SHP77 (cell line): ENCODE measurements at regions not wholly inside any gene's neighbourhood (a gene's known extent, or its start where the extent isn't known, plus 50 kb on each side); places are given as distances from the start of the nearest gene placed in this dataset.
A peak's percentile ranks its signal among the peaks of the same experiment; 100 is the strongest.
"Not testable (repeated sequence)": the region's sequence is repeated elsewhere in the genome, so short reads cannot be mapped to it uniquely, and the experiment has no call there.

Experiments
- DNase-seq, 2 experiments: peaks; one replicate each; lab custom pipeline; 2025; lab: John Stamatoyannopoulos, UW

DNA sequence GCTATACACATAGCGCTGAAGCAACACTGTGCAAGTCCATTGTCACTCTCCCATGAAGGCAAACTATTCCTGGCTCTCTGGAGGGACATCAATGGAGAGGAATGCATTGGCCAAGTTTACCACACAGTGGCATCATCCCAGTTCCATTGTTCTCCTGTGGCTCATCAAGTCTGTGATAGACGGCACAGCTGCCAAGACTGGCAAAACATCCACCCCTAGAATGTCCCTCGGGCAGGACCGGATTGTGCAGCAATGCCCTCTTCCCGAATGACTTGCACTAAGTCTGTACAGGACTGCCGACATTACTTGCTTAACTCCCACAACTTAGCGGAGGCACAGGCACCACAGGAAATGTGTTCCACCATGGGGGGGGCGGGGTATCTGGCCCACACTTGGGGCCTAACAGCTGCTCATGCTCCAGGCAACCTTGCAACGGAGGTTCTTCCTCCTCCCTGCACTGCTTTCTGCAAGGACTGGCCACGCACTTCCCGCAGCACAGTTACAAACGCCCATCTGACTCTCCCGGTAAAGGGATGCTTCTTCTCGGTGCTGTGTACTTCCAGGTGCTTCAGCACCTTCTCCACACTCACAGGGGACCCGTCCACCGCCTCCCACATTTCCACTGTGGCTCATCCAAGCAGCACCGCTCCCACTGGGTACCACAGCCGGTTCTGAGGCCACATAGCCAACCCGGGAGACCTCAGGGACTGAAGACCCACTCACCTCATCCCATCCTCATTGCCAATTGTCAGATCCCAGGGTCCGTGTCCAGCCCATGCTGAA, 1309.6 kb upstream of the RAG2 start:
- DNase-seq = no peak

DNA sequence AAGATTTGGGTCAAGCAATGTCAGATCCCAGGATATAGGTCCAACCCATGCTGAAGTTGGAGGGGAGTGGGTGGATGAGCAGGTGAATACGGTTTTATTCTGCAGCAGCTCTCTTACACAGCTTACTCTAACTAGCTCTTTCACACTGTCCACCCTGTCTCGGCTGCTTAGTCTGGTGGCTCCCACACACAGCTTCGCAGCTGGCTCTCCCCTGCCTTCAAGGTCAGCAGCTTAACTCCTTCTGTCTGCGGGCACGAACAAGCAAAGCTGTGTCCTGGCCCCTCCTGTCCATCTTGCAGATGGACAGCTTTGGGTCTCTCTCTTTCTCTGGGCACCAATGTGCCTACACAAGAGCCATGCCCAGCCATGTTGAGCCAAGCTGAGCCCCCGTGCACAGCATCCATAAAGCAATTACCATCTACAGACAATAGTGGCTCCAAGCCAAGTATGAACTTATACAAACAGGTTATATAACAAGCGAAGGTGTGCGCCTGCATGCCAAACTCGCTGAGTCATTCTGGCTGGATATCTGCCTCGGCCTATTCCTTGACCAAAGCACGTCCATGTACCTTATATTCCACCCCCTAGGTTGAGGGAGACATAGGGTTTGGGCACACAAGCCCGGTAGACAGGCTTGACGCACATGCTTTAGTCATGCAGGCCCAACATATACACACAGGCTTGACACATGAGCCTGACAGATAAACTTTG, 1307.8 kb upstream of the RAG2 start:
- peak; percentile 45 to 51 for DNase-seq

DNA sequence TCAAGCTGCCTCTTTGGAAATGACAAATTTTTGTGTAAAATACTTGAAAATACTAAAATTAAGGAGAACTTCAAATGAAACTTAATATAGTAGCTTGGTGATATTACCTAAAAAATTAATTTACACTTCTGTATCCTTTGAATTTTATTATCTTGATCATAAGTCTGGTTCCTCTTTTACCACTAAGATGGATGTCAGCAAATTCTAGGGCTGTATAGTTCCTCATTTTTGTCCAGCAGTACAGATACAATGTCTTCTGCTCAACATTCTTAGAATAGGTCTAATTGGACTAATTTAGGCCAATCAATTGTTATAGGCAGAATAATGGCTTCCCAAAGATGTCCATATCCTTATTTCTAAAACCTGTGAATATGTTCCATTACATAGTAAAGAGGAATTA, 1298.0 kb upstream of the RAG2 start:
- no peak for DNase-seq

DNA sequence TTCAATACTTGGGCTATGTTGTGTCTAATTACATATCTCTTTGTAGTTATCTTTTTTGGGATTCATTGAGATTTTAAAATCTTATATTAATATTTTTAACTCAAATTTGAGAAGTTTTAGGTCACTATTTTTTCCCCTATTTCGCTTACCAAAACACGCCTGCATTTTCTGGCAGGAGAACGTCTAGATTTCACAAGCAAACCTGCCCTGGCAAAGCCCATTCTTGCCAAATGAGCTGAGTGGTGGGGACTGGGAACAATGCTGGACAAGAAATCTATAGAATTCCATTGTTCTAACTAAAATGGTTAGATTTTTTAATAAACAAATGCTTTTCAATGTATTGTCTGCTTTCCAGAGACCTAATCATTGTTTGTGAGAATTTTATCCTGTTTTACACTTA, 1283.7 kb upstream of the RAG2 start:
- no peak for DNase-seq

DNA sequence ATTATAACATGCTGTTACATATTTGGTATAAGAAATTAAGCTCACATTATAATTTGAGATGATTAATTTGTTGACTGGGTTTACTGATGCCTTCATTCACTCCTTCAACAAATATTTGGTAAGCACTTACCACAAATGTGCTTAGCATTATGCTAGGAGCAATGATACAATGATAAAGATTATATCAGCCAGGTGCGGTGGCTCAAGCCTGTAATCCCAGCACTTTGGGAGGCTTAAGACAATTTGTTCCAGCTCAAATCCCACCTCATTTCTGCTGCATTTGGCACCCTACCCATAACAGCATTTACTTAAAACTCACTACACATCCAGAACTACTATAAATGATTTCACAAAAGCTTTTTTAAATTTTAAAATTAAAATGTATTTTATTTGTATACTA, 1263.6 kb upstream of the RAG2 start:
- no peak for DNase-seq

DNA sequence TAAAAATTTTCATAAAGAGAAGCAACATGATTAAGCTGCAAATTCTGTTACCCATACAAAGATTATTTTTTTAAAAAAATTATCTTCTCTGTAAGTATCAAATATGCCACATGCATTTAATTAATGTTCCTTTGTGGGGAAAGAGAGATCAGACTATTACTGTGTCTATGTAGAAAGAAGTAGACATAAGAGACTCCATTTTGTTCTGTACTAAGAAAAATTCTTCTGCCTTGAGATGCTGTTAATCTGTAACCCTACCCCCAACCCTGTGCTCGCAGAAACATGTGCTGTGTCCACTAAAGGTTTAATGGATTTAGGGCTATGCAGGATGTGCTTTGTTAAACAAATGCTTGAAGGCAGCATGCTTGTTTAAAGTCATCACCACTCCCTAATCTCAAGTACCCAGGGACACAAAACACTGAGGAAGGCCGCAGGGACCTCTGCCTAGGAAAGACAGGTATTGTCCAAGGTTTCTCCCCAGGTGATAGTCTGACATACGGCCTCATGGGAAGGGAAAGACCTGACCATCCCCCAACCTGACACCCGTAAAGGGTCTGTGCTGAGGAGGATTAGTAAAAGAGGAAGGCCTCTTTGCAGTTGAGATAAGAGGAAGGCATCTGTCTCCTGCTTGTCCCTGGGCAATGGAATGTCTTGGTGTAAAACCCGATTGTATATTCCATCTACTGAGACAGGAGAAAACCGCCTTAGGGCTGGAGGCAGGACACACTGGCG, 1260.9 kb upstream of the RAG2 start:
- not testable (repeated sequence) for DNase-seq

DNA sequence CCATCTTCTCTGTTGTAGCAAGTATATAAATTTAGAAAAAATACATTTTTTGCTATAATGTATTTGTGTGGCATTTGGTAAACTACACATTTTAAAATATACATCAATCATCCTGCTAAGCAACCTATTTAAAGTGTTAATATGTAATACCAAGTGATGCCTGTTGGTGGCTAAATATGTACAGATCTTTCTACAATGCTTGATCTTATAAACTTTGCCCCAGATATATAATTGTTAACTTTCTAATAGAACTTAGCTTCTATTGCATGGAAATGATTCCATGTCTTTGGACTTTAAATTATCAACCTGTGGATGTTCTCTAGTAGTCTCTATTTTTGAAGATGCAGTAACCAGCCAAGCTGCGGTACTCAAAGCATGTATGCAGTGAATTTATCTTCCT, 1260.4 kb upstream of the RAG2 start:
- DNase-seq = no peak

DNA sequence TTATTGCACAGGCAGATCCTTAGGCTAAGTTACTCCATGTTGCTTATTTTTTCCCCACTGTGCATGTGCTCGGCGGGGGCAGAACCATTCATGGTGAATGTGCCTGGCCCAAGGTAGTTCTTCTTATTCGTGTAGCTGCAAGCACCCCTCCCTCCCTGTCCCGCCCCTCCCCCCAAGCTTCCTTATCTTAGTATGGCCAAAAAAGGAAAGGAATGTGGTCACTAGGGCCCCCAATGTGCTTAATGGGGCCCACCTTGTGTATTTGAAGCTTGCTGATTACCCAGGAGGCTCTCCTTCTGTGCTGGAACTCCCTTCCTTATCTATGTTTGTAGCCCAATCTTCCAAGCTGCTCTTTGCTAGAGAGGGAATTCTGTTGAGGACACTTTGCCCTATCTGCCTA, 1259.7 kb upstream of the RAG2 start:
- no peak for DNase-seq

DNA sequence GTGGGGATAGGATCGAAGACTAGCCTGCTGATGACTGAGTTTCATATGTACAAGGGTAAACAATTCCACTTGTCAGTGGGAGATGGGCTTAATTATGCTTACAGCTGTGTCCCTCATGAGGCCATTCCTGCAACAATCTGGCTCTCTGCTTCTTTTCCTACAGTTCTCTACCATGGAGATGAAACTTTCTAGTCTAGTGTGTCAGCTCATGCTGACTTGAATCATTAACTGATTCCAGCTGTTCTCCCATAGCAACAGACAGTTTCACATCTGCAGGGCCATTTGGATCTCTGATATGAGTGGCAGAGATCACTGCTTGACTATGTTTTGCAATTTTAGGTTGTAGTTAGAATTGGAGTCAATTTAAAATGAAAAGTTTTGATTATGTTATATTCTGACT, 1251.7 kb upstream of the RAG2 start:
- DNase-seq = no peak

DNA sequence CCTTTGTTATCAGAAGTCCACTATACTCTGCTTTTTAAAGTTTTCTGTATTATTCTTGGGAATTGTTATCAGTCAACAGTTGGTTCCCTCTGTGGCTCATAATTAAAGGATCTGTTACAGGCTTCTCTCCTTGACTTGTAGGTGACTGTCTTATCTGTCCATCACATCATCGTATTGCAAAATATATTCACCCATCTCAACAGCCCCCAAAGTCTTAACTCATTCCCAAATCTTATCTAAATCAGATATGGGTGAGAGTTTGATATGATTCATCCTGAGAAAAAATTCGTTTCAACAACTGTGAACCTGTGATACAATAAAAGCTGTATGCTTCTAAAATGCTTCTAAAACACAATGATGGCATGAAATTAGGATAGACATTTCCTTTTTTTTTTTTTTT, 1245.6 kb upstream of the RAG2 start:
- DNase-seq = no peak

DNA sequence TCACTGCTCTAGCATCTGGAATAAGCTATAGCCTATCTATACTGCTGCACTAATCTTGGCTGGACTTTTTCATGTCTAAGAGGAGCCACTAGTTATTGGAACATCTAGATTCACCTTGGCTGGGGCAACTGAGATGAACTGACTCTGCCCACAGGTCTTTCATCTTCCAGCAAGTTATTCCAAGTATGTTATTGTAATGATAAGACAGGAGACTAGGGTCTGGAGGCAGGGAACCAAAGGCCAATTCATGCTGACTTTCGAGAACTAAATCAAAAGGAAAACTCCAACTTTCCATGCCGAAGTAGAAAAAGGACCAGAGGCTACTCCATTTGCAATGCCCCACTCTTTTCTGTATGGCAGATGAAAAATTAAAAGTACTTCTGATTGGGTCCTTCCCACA, 1243.0 kb upstream of the RAG2 start:
- no peak for DNase-seq

DNA sequence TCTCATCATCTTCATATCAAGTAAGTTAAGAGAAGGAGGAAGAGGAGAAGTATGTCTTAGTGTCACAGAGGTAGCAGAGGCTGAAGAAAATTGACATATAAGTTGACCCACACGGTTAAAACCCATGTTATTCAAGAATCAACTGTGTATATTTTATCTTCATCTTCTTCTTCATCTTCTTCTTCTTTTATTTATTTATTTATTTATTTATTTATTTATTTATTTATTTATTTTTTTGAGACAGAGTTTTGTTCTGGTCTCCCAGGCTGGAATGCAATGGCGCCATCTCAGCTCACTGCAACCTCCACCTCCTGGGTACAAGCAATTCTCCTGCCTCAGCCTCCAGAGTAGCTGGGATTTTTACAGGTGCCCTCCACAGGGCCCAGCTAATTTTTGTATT, 1242.3 kb upstream of the RAG2 start:
- DNase-seq = not testable (repeated sequence)

DNA sequence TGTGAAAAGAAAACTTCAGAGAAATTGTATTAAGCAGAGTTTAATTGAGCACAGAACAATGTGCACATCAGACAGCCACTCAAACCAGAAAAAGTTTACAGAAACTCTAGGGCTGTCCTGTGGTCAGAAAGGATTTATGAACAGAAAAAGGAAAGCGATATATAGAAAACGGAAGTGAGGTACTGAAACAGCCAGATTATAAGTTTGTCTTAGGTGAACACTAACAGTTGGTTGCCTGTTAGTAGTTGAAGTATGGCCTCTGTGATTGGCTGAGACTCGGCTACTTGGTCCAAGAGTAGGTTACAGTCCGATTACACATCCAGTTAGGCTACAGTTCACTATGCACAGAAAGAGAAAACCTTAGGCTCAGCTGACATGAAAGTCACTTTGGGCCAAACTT, 1232.5 kb upstream of the RAG2 start:
- DNase-seq = no peak

DNA sequence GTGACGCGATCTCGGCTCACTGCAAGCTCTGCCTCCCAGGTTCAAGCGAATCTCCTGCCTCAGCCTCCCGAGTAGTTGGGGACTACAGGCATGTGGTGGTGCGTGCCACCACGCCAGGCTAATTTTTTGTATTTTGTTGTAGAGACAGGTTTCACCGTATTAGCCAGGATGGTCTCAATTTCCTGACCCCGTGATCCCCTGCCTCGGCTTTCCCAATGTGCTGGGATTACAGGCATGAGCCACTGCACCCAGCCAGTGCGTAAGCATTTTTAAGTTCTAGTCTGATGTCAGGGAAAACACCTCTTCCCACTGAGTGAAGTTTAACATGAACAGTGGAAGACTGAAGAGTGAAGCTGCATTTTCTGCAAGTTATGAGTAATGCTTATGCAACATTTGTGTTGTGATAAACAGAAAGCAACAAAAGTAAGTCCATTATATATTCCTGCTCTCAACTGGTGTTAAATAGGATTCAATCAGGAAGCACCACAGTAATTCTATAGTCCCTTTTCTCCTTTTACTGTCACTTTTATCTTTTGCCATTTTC, 1219.8 kb upstream of the RAG2 start:
- no peak for DNase-seq

DNA sequence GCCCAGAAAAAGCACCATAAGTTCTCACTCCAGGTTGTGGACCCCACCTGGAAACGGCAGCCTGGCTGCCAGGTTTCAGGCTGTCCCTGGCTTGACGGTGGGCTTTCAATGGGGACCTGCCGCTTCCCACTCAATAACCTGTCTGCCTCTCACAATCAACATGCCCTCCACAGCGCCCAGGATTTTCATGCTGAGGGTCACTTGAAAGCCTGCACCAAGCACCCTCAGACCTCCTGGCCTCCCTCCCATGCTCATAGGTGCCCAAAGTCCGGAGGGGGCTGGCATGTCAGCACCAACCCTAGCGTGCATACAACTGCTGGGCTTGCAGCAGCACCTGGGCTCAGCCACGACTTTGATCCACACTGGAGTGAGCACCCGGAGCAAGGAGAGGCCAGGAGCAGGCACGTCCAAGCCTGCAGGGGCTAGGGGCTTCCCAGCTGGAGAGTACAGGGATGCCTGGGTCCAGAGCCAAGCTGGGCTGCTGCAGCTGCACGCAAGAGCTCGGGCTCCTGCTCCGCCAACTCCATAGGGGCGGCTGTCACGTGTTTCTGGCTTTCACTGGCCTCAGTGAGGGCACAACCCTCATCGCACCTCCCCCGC, 1214.3 kb upstream of the RAG2 start:
- peak in 1 of 2 experiments; percentile 22 for DNase-seq

DNA sequence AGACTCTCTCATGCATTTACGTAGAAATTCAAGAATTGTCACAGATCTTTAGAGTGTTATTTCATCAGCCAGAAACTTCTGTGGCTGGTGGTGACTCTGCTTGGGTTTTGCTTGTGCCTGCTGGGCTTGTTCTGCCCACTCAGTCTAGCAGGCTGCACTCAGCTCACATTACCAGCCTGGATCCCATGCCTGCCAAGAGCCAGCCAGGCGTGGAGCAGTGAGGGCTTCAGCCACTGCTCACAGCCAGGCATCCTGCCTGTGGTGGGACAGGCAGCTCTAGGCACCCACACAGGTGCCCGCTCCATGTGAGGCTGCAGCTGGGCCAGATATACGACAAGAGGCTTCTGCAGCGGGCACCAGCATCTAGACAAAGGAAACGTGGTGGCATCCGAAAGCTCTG, 1213.3 kb upstream of the RAG2 start:
- DNase-seq = peak; percentile 5 to 16

DNA sequence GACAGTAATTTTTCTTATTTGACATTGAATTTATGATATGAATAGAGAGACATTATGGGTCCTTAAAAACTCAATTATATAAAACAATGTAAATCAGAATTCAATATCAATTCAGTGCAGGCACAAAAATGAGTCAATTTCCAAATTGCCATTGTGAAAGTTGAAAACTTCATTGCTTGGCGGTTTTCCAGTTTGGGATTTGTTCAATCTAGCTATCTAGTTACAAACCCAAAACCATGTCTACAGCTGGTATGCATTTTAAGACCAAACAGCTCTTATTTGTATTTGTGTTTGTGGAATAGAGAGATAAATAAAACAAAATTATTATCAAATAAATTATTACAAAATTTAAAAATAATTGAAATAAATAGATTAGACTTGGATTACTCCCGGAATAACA, 1206.6 kb upstream of the RAG2 start:
- no peak for DNase-seq

DNA sequence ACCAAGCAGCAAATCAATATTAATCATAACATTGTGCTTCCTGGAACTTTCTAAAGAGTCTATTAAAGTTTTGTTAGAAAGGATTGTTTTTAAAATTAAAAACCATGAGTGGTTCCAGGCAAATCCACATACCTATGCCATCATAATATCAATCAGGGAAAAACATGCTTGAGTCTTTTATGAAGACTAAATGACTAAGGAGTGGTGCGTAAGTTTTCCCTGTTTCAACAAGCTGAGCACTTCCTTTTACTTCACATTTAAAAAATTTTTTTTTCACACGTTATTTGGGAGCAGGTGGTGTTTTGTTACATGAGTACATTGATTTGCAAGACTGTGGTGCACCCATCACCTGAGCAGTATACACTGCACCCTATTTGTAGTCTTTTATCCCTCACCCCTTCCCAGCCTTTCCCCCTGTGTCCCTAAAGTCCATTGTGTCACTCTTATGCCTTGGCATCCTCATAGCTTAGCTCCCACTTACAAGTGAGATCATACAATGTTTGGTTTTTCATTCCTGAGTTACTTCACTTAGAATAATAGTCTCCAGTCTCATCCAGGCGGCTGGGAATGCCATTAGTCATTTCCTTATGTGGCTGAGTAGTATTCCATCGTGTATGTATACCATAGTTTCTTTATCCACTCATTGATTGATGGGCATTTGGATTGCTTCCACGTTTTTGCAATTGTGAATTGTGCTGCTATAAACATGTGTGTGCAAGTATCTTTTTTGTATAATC, 1190.3 kb upstream of the RAG2 start:
- DNase-seq = no peak

DNA sequence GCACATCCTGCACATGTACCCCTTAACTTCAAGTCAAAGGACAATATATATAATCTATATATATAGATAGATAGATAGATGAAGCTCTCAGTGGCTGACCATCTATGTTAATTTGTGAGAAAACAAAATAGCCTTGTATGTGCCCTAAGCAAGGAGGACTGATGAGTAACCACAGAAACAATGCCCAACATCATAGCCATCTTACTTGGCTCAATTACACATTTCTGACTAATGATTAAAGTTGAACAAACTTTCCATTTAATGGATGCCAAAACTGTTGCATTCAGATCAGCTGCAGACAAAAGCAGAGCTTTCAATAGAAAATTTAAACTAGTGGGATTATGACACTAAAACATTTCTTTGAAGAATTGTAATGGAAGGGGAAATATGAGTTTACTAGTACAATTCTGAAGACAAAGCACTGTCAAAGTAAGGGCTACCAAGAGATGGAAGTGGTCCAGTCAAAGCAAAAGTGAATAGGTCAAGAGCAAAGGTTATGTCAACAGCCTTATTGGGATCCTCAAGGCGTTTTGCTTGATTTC, 1188.2 kb upstream of the RAG2 start:
- no peak for DNase-seq

DNA sequence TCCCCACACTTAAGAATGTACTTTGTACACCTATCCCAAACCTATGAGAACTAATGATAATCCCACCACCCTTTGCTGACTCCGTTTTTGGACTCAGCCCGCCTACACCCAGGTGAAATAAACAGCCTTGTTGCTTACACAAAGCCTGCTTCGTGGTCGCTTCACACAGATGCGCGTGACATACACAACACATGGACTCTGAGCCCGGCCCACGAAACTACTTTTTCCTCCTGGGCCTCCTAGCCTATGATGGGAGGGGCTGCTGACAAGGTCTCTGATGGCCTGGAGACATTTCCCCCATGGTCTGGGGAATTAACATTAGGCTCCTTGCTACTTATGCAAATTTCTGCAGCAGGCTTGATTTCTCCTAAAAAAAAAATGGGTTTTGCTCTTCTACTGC, 1176.4 kb upstream of the RAG2 start:
- no peak for DNase-seq

DNA sequence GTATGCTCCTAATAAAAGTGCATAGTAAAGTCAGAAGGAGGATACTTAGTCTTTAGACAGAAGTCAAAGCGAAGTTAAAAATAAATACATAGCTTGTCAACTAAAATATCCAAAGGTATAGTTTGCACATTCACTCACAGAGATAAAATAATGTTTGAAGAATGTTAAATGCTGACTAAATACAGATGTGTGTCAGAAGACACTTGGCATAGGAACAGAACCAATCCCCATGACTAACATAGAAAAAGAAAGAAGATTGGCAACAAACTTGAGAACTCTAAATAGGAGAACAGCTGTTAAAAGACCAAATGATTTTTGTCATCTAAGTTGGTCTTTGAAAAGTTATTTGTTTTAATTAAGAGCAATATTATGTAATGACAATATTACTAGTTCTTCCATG, 1172.1 kb upstream of the RAG2 start:
- no peak for DNase-seq
